H9 (cell line): ENCODE measurements at regions not wholly inside any gene's neighbourhood (a gene's known extent, or its start where the extent isn't known, plus 50 kb on each side); places are given as distances from the start of the nearest gene placed in this dataset.

ENCODE experiments used
- DNase-seq: peaks from one replicate; pipeline ENCODE4 v3.0.0-alpha.2; 2017
- H2AFZ ChIP-seq: one replicate; pipeline ENCODE4 v1.6.1; 2013; ENCODE audit warnings: mild to moderate bottlenecking, low read length, control low read depth, moderate library complexity
- H2AK5ac ChIP-seq: 2 replicates; pipeline ENCODE4 v1.6.1; 2013; ENCODE audit warnings: low read length, control low read depth, mixed read lengths; ENCODE audit not compliant: insufficient read length
- H2BK120ac ChIP-seq: one replicate; pipeline ENCODE4 v1.6.1; 2013; ENCODE audit warnings: low read depth, mild to moderate bottlenecking, low read length, control low read depth, inconsistent platforms; ENCODE audit not compliant: poor library complexity, severe bottlenecking
- H2BK12ac ChIP-seq: 2 replicates; pipeline ENCODE4 v1.6.1; 2013; ENCODE audit warnings: low read length, control low read depth, mixed read lengths, low read depth; ENCODE audit not compliant: insufficient read length
- H2BK15ac ChIP-seq: 2 replicates; pipeline ENCODE4 v1.6.1; 2013; ENCODE audit warnings: low read depth, low read length, control low read depth
- H2BK20ac ChIP-seq: one replicate; pipeline ENCODE4 v1.6.1; 2013; ENCODE audit warnings: low read depth, mild to moderate bottlenecking, low read length, control low read depth, inconsistent platforms; ENCODE audit not compliant: poor library complexity, severe bottlenecking
- H2BK5ac ChIP-seq: 2 replicates; pipeline ENCODE4 v1.6.1; 2013; ENCODE audit warnings: low read length, control low read depth, mixed read lengths; ENCODE audit not compliant: insufficient read length
- H3K14ac ChIP-seq: 2 replicates; pipeline ENCODE4 v1.6.1; 2013; ENCODE audit warnings: low read length, control low read depth; ENCODE audit not compliant: insufficient read depth
- H3K18ac ChIP-seq: 2 replicates; pipeline ENCODE4 v1.6.1; 2013; ENCODE audit warnings: low read depth, mild to moderate bottlenecking, mixed read lengths, low read length, control low read depth; ENCODE audit not compliant: insufficient read length
- H3K23ac ChIP-seq: 2 replicates; pipeline ENCODE4 v1.6.1; 2013; ENCODE audit warnings: low read length, control low read depth, mixed read lengths, low read depth; ENCODE audit not compliant: insufficient read length
- H3K23me2 ChIP-seq: 2 replicates; pipeline ENCODE4 v1.6.1; 2013; ENCODE audit warnings: low read depth, mild to moderate bottlenecking, mixed read lengths, low read length, control low read depth; ENCODE audit not compliant: insufficient read length, poor library complexity, severe bottlenecking
- H3K27ac ChIP-seq: 2 replicates; pipeline ENCODE4 v1.5.1; 2013; ENCODE audit warnings: low read length, control low read depth, mixed read lengths, low read depth; ENCODE audit not compliant: insufficient read length
- H3K27me3 ChIP-seq: 2 replicates; pipeline ENCODE4 v1.6.1; 2013; ENCODE audit warnings: low read length, control low read depth, inconsistent platforms; ENCODE audit not compliant: insufficient read depth
- H3K4ac ChIP-seq: 2 replicates; pipeline ENCODE4 v1.6.1; 2013; ENCODE audit warnings: low read depth, mild to moderate bottlenecking, control low read depth, inconsistent platforms, low read length, moderate library complexity
- H3K4me1 ChIP-seq: 2 replicates; pipeline ENCODE4 v1.6.1; 2013; ENCODE audit warnings: low read length, control low read depth, inconsistent platforms; ENCODE audit not compliant: insufficient read depth
- H3K4me2 ChIP-seq: 2 replicates; pipeline ENCODE4 v1.6.1; 2013; ENCODE audit warnings: low read length, control low read depth, mixed read lengths; ENCODE audit not compliant: insufficient read length, insufficient read depth
- H3K56ac ChIP-seq: 2 replicates; pipeline ENCODE4 v1.6.1; 2013; ENCODE audit warnings: low read depth, mild to moderate bottlenecking, mixed read lengths, low read length, control low read depth; ENCODE audit not compliant: insufficient read length
- H3K79me1 ChIP-seq: 2 replicates; pipeline ENCODE4 v1.6.1; 2013; ENCODE audit warnings: low read depth, mild to moderate bottlenecking, moderate library complexity, low read length, control low read depth, inconsistent platforms; ENCODE audit not compliant: insufficient read depth, poor library complexity, severe bottlenecking
- H3K79me2 ChIP-seq: 2 replicates; pipeline ENCODE4 v1.6.1; 2013; ENCODE audit warnings: low read length, control low read depth, inconsistent platforms; ENCODE audit not compliant: insufficient read depth
- H3K9ac ChIP-seq: 2 replicates; pipeline ENCODE4 v1.6.1; 2013; ENCODE audit warnings: low read length, control low read depth, mixed read lengths; ENCODE audit not compliant: insufficient read length; ENCODE audit errors: extremely low read depth
- H3K9me3 ChIP-seq: one replicate; pipeline ENCODE4 v1.6.1; 2013; ENCODE audit warnings: low read depth, low read length, inconsistent platforms; ENCODE audit not compliant: control insufficient read depth
- H3T11ph ChIP-seq: one replicate; pipeline ENCODE4 v1.6.1; 2013; ENCODE audit warnings: mild to moderate bottlenecking, low read length, control low read depth, inconsistent platforms
- H4K20me1 ChIP-seq: one replicate; pipeline ENCODE4 v1.6.1; 2013; ENCODE audit not compliant: control insufficient read depth, insufficient read length, insufficient read depth
- H4K5ac ChIP-seq: 2 replicates; pipeline ENCODE4 v1.6.1; 2013; ENCODE audit warnings: low read depth, mild to moderate bottlenecking, mixed read lengths, low read length, control low read depth; ENCODE audit not compliant: insufficient read length
- H4K8ac ChIP-seq: replicated peaks from 2 replicates; pipeline ENCODE4 v1.6.1; 2013; ENCODE audit warnings: low read length, control low read depth, mixed read lengths, low read depth; ENCODE audit not compliant: insufficient read length
- H4K91ac ChIP-seq: 2 replicates; pipeline ENCODE4 v1.6.1; 2013; ENCODE audit warnings: low read depth, mild to moderate bottlenecking, moderate library complexity, mixed read lengths, low read length, control low read depth; ENCODE audit not compliant: insufficient read length
- H3K27ac Mint-ChIP-seq, 3 experiments: 2 replicates in 2 of 3; 3 replicates in 1 of 3; pipeline ENCODE4 v1.8.0; 2020 to 2021; ENCODE audit warnings: mixed read lengths in 3 of 3, mild to moderate bottlenecking in 1 of 3, moderate library complexity in 1 of 3
- H3K27me3 Mint-ChIP-seq: 2 replicates; pipeline ENCODE4 v1.8.0; 2021; ENCODE audit warnings: low read depth, mild to moderate bottlenecking, moderate library complexity, mixed read lengths
- H3K36me3 Mint-ChIP-seq, 3 experiments: 2 replicates in 2 of 3; 3 replicates in 1 of 3; pipeline ENCODE4 v1.8.0; 2020 to 2021; ENCODE audit warnings: low read depth in 3 of 3, mixed read lengths in 3 of 3; ENCODE audit not compliant: insufficient read depth in 1 of 3
- H3K4me1 Mint-ChIP-seq, 2 experiments: 2 replicates each; pipeline ENCODE4 v1.8.0; 2020; ENCODE audit warnings: mixed read lengths in 2 of 2
- H3K4me3 Mint-ChIP-seq, 2 experiments: 2 replicates in 1 of 2; 3 replicates in 1 of 2; pipeline ENCODE4 v1.8.0; 2020 to 2021; ENCODE audit warnings: mild to moderate bottlenecking in 2 of 2, mixed read lengths in 2 of 2, moderate library complexity in 1 of 2
- H3K9me3 Mint-ChIP-seq, 2 experiments: 2 replicates in 1 of 2; 3 replicates in 1 of 2; pipeline ENCODE4 v1.8.0; 2020; ENCODE audit warnings: mild to moderate bottlenecking in 2 of 2, mixed read lengths in 2 of 2, moderate library complexity in 1 of 2
- CTCF ChIP-seq: fragments of 200-600 bp; sonication (generic); conservative IDR thresholded peaks from 3 replicates; pipeline ENCODE4 v1.8.0; 2021; ENCODE audit warnings: antibody characterized with exemption, mild to moderate bottlenecking
- WGBS: extraction: QIAGEN DNeasy Blood & Tissue Kit; methylation state at CpG from one replicate; pipeline ENCODE4 v1.1.7; 2013; ENCODE audit warnings: missing lambda C conversion rate, low lambda C conversion rate, mixed read lengths; ENCODE audit not compliant: insufficient read length; ENCODE audit errors: extremely low coverage; 5-methylcytosine and 5-hydroxymethylcytosine counted together

- no peak overlapping the region for H3K14ac ChIP-seq
- Mint-ChIP-seq H3K9me3 (no peaks in the 10 kb centered on the region), H3K4me1 (no peaks in the 10 kb centered on the region), H3K36me3 (no peaks in the 10 kb centered on the region), H3K4me3 (no peak overlapping the region), H3K27me3 (peaks cover 2% of the 10 kb centered on the region; the same call in 1 of the 2 replicates), H3K27ac (no peak overlapping the region)
- H2AFZ ChIP-seq: no peak overlapping the region
- H3K79me2 ChIP-seq: no peaks in the 10 kb centered on the region
- H3K9ac ChIP-seq: no peak overlapping the region
- H2AK5ac ChIP-seq: no peak overlapping the region
- no peaks in the 10 kb centered on the region for H3K4me1 ChIP-seq
- DNase-seq: no peak
- no peak overlapping the region for H3K4me2 ChIP-seq
- H4K5ac ChIP-seq: no peak overlapping the region
- no peak overlapping the region for H3K56ac ChIP-seq
- H3K18ac ChIP-seq: no peak overlapping the region
- no peak overlapping the region for H2BK5ac ChIP-seq
- H4K8ac ChIP-seq: no peak overlapping the region
- H3K27me3 ChIP-seq: no peaks in the 10 kb centered on the region
- H3K79me1 ChIP-seq: no peaks in the 10 kb centered on the region
- no peak overlapping the region for H4K91ac ChIP-seq
- H2BK12ac ChIP-seq: no peak overlapping the region
- H2BK120ac ChIP-seq: no peak overlapping the region
- H2BK20ac ChIP-seq: no peak overlapping the region
- H3T11ph ChIP-seq: no peak overlapping the region
- H4K20me1 ChIP-seq: no peaks in the 10 kb centered on the region
- no peak overlapping the region for H3K23ac ChIP-seq
- no peak overlapping the region for H2BK15ac ChIP-seq
- no peak for TF ChIP-seq CTCF
- no peaks in the 10 kb centered on the region for H3K23me2 ChIP-seq
- no peak overlapping the region for H3K4ac ChIP-seq
- no peaks in the 10 kb centered on the region for H3K9me3 ChIP-seq
- H3K27ac ChIP-seq: no peak overlapping the region
- no CpG with 5 or more reads among the region's 1 CpG for WGBS
Measured at GRCh38 chr13:97537110-97537509, 103.1 kb downstream of the RAP2A start.
